Skin of body (tissue), 1 donor: ENCODE measurements at regions not wholly inside any gene's neighbourhood (a gene's known extent, or its start where the extent isn't known, plus 50 kb on each side); places are given as distances from the start of the nearest gene placed in this dataset.

Experiments
- DNase-seq: peaks from one replicate; lab custom pipeline; 2025; lab: John Stamatoyannopoulos, UW

DNA sequence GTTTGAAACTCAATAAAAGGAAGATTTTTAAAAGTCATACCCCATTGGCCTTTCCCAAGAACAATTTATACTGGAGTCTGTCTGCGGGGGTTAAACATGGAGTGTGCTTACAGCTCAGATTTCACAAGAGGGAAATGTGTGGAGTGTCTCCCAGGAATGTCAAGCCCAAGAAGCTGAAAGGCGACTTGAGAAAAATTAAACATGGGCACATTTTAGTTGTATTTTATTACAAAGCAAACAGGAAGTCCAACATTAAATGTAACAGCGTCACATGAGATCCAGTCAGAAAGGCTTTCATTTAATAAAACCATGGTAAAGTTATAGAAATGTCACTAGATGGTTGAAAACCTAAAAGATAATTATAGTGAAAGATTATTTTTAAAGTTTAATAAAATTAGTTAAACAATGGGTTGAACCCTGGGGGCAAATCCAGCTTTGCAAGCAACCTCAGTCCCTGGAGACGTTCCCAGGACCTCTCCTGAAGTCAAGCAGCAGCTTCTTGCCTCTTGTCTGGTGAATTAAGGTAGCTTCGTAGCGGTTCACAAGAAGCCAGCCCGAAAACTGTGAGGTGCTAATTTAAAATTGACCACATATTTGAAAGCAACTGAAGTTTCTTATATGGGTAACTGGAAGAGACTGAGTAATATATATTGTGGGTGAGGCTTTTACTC, 168.4 kb upstream of the EDNRA start:
- peak; percentile 62 for DNase-seq

GRCh38 chr4:147313108-147313507, 167.8 kb upstream of the EDNRA start:
- no peak for DNase-seq

GRCh38 chr4:147318586-147318985, 162.3 kb upstream of the EDNRA start:
- peak; percentile 85 for DNase-seq

DNA sequence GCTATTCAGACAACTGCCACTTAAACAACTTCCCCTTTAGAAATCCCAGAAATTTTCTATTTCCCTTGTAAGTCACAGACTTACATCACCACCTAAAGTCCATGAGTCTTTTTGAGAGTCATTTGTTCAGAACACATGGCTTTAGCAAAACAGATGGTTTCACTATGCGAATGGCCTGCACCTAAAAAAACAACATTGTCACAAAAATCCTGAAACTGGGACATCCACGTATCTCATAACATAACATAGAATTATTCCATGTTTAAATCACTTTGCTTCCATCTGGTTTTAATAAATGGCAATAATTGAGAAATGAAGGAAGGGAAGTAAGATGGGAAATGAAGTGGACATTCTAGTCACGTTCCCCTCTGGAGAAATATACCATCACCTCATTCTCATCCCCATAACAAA, 155.3 kb upstream of the EDNRA start:
- DNase-seq, result peak; percentile 91

- peak; percentile 74 for DNase-seq
Measured at GRCh38 chr4:147326591-147326990, 154.3 kb upstream of the EDNRA start.

DNA sequence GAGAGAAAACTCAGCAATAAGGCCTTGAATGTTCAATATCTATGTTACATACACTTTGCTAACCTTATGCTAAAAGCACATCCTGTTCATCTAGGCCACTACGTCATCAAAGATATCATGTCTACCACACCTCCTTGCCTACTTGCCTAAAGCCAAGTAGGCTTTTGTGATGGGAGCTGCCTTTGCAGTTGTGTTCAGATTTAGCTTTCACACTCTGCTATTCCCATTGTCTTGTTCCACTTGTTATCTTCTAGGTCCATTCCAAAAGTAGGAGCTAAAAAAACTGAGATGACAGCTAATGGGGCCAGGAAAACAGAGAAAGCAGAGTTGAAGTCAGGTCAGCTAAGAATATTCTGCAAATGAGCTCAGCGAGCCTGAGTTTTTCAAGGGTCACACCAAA, 153.6 kb upstream of the EDNRA start:
- no peak for DNase-seq

GRCh38 chr4:147328189-147328588, 152.7 kb upstream of the EDNRA start:
- DNase-seq, result no peak

DNA sequence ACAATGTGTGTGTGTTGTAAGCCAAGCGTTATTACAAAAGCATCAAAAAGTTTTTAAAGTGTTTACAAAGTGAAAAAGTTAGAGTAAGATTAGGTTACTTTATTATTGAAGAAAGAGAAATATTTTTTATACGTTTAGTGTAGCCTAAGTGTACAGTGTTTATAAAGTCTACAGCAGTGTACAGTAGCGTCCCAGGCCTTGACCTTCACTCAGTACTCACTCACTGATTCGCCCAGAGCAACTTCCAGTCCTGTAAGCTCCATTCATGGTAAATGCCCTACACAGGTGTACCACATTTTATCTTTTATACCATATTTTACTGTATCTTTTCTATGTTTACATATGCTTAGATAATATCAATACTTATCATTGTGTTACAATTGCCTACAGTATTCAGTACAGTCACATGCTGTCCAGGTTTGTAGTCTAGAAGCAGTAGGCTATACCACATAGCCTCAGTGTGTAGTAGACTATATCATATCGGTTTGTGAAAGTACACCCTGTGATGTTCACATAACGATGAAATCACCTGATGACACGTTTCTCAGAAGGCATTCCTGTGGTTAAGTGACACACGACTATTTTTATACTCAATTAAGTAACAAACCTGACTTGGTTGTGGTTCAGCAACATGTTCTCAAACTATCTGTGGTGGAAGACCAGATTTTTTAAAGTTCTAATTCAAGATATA, 152.0 kb upstream of the EDNRA start:
- no peak for DNase-seq

- DNase-seq, result peak; percentile 42
Measured at GRCh38 chr4:147332091-147332490, 148.8 kb upstream of the EDNRA start.

GRCh38 chr4:147334478-147334877, 146.4 kb upstream of the EDNRA start:
- peak; percentile 40 for DNase-seq

GRCh38 chr4:147335183-147335582, 145.7 kb upstream of the EDNRA start:
- no peak for DNase-seq

- DNase-seq, result no peak
Measured at GRCh38 chr4:147336252-147336651, 144.6 kb upstream of the EDNRA start.

- DNase-seq, result no peak
Measured at GRCh38 chr4:147339100-147339499, 141.8 kb upstream of the EDNRA start.

DNA sequence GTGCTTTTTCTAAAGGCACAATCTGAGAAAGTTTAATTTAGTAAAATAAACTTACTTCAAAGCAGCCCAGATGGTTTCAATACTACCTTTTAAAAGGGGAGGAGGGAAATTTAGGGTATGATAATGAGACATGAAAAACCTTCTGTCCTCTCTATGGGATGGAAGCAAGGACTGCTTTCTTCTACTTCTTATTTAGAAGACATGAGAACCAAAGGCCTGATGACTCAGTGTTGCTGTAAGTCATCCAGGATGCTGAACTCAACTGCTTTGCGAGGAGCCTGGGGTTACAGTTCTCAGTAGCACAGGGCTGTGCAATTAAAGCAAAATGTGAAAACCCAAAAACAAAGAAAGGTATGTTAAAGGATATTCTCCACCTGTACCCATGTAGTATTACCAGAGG, 140.8 kb upstream of the EDNRA start:
- peak; percentile 37 for DNase-seq

- DNase-seq, result peak; percentile 92
Measured at GRCh38 chr4:147340591-147341120, 140.2 kb upstream of the EDNRA start.

DNA sequence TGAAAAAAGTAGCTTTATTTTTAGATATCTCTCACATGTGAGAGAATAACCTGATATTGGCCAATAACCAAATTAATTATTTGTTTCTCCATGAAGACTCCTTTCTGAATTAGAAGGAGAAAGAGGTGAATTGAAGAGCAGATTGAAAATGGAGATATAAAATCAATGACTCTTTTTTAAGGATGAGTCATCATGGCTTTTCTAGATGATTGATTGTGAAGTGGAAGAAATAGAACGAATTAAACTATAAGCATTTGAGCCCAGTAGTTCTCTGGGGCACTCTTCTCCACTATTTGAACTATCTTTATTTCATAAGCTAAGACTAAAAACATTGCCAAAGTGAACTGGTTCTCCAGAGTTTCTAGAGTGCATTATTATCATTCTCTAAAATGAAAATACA, 137.2 kb upstream of the EDNRA start:
- peak; percentile 17 for DNase-seq

DNA sequence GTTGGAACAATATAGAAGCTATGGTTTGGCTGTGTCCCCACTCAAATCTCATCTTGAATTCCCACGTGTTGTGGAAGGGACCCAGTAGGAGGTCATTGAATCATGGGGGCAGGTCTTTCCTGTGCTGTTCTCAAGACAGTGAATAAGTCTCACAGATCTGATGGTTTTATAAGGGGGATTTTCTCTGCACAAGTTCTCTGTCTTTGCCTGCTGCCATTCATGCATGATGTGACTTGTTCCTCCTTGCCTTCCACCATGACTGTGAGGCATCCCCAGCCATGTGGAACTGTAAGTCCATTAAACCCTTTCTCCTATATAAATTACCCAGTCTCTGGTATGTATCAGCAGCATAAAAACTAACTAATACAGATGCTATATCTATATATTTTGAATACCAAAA, 135.2 kb upstream of the EDNRA start:
- no peak for DNase-seq

DNA sequence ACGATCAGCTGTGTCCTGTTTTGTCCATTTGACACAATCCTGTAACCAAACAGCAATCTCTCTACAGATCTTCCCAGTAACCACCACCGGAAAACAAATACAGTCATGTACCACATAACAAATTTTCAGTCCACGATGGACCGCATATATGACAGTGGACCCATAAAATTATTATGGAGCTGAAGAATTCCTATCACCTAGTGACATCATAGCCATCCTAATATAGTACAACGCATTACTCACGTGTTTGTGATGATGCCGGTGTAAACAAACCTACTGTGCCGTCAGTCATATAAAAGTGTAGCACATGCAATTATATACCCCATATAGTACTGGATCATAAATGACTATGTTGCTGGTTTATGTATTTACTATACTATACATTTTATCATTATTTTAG, 133.7 kb upstream of the EDNRA start:
- no peak for DNase-seq

DNA sequence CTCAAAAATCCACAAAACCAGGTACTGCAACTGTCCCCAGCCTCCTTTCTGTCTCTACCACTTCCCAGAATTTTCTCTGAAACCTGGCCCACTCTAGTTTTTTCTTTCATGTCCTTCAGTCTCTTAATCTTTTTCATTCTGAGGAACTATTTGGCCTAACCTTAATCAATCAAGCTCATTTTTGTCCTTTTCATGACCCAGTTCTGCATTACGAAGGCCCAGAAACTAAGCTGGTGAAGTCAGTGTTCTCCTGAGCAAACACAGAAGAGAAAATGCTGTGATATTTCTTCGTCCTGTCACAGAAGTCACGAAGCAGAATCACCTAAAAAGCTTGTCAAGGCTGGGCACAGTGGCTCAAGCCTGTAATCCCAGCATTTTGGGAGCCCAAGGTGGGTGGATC, 131.7 kb upstream of the EDNRA start:
- DNase-seq, result no peak

- DNase-seq, result no peak
Measured at GRCh38 chr4:147351083-147351787, 129.7 kb upstream of the EDNRA start.

DNA sequence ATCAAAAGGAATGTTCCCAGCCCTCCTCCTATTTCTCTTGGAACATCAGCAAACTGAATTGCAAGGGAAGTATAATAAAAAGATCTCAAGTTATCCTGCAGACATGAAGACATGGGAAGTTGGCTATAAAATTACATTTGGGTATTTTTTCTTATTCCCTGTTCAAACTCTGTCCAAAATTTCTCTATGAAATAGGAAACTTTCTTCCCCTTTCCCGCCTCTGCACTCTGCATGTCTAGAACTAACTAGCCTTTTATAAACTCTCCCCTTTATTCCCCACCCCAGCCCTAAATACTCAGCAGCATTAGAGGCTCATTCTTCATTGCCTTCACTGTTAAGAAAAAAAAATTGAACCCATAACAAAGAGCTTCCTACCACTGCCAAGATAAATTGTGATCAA, 126.7 kb upstream of the EDNRA start:
- DNase-seq, result peak; percentile 80

- DNase-seq, result peak; percentile 39
Measured at GRCh38 chr4:147355032-147355656, 125.8 kb upstream of the EDNRA start.
